H1 (cell line): ENCODE measurements at regions not wholly inside any gene's neighbourhood (a gene's known extent, or its start where the extent isn't known, plus 50 kb on each side); places are given as distances from the start of the nearest gene placed in this dataset.

ENCODE experiments used
- CTCF ChIA-PET: fragments of 300-600 bp; sonication (Branson Sonifier 250); formaldehyde crosslinking; loops from one replicate; lab custom pipeline; 2021; ENCODE audit not compliant: partially characterized antibody; lab: Charles Lee
- POLR2A ChIA-PET: fragments of 300-600 bp; sonication (Branson Sonifier 250); formaldehyde crosslinking; loops from one replicate; lab custom pipeline; 2021; ENCODE audit warnings: inconsistent platforms; ENCODE audit not compliant: partially characterized antibody; lab: Charles Lee
- DNase-seq, 2 experiments: peaks; one replicate each; pipeline versions ENCODE4 v3.0.0 to v3.0.0-alpha.2; 2010 to 2022; ENCODE audit warnings: low spot score in 2 of 2, low read depth in 1 of 2, mixed read lengths in 1 of 2
- FAIRE-seq: peaks from 2 replicates; lab custom pipeline; 2011; peaks lifted over from hg19 to GRCh38; lab: Jason Lieb, UNC
- H2AFZ ChIP-seq: 2 replicates; pipeline ENCODE4 v1.8.1; 2012; ENCODE audit warnings: low read length, inconsistent platforms
- H2AK5ac ChIP-seq: 2 replicates; pipeline ENCODE4 v1.6.1; 2013; ENCODE audit warnings: low read depth, low read length
- H2BK120ac ChIP-seq: replicated peaks from 2 replicates; pipeline ENCODE3; 2013; ENCODE audit warnings: low read depth, low read length, inconsistent platforms
- H2BK12ac ChIP-seq: 2 replicates; pipeline ENCODE4 v1.6.1; 2013; ENCODE audit warnings: low read depth, low read length
- H2BK15ac ChIP-seq: 2 replicates; pipeline ENCODE4 v1.6.1; 2013; ENCODE audit warnings: low read length
- H2BK20ac ChIP-seq: 2 replicates; pipeline ENCODE4 v1.6.1; 2013; ENCODE audit warnings: low read length
- H2BK5ac ChIP-seq: 2 replicates; pipeline ENCODE4 v1.6.1; 2013; ENCODE audit warnings: low read depth, low read length
- H3K14ac ChIP-seq: 2 replicates; pipeline ENCODE4 v1.6.1; 2013; ENCODE audit warnings: inconsistent platforms; ENCODE audit not compliant: insufficient read length
- H3K18ac ChIP-seq: 2 replicates; pipeline ENCODE4 v1.6.1; 2013; ENCODE audit warnings: low read length; ENCODE audit errors: extremely low read depth
- H3K23ac ChIP-seq: 2 replicates; pipeline ENCODE4 v1.6.1; 2013; ENCODE audit warnings: inconsistent platforms; ENCODE audit not compliant: insufficient read length
- H3K23me2 ChIP-seq: 2 replicates; pipeline ENCODE4 v1.6.1; 2013; ENCODE audit warnings: low read depth, low read length
- H3K27ac ChIP-seq: 2 replicates; pipeline ENCODE4 v1.6.1; 2011; ENCODE audit warnings: low read depth, low read length, inconsistent platforms
- H3K27me3 ChIP-seq, 4 experiments: replicated peaks in 1 of 4; 1 replicate in 1 of 4; 2 replicates in 3 of 4; pipeline versions ENCODE4 v1.6.1 to v1.8.1; 2011 to 2013; ENCODE audit warnings: low read length in 3 of 4, mild to moderate bottlenecking in 3 of 4, inconsistent platforms in 2 of 4, mixed read lengths in 2 of 4, moderate library complexity in 1 of 4; ENCODE audit not compliant: control insufficient read depth in 3 of 4, insufficient read depth in 3 of 4; ENCODE audit errors: extremely low read depth in 1 of 4
- H3K36me3 ChIP-seq, 4 experiments: 2 replicates each; pipeline versions ENCODE4 v1.6.1 to v1.8.1; 2011 to 2013; ENCODE audit warnings: mild to moderate bottlenecking in 4 of 4, low read length in 3 of 4, moderate library complexity in 2 of 4, control low read depth in 1 of 4, inconsistent platforms in 1 of 4; ENCODE audit not compliant: insufficient read depth in 4 of 4, control insufficient read depth in 2 of 4
- H3K4ac ChIP-seq: replicated peaks from 2 replicates; pipeline ENCODE3; 2013; ENCODE audit warnings: low read length, low read depth, mixed read lengths, inconsistent platforms; ENCODE audit not compliant: insufficient read length
- H3K4me1 ChIP-seq, 4 experiments: replicated peaks in 1 of 4; 1 replicate in 1 of 4; 2 replicates in 3 of 4; pipeline versions ENCODE4 v1.6.1 to v1.8.1; 2011 to 2013; ENCODE audit warnings: low read length in 3 of 4, inconsistent platforms in 2 of 4, mixed read lengths in 1 of 4; ENCODE audit not compliant: insufficient read depth in 4 of 4, control insufficient read depth in 3 of 4
- H3K4me2 ChIP-seq, 2 experiments: 2 replicates each; pipeline versions ENCODE4 v1.6.1 to v1.8.1; 2011 to 2013; ENCODE audit warnings: low read depth in 2 of 2, low read length in 2 of 2, control low read depth in 1 of 2, inconsistent platforms in 1 of 2, mild to moderate bottlenecking in 1 of 2; ENCODE audit not compliant: insufficient read depth in 1 of 2
- H3K4me3 ChIP-seq, 4 experiments: fragments of 200-600, 300-600 bp in 1 of 4; sonication (generic), shearing (Covaris generic), sonication (Bioruptor Twin) in 1 of 4; 2 replicates each; pipeline versions ENCODE4 v1.5.1 to v1.8.1; 2011 to 2016; ENCODE audit warnings: low read length in 4 of 4, low read depth in 3 of 4, control low read depth in 2 of 4, inconsistent platforms in 2 of 4, mild to moderate bottlenecking in 2 of 4, mixed read lengths in 1 of 4, moderate library complexity in 1 of 4; ENCODE audit not compliant: insufficient read depth in 2 of 4; ENCODE audit errors: extremely low read depth in 1 of 4
- H3K56ac ChIP-seq: replicated peaks from 2 replicates; pipeline ENCODE3; 2013; ENCODE audit warnings: low read depth, mild to moderate bottlenecking, mixed read lengths, low read length, inconsistent platforms; ENCODE audit not compliant: insufficient read length
- H3K79me1 ChIP-seq: 2 replicates; pipeline ENCODE4 v1.6.1; 2013; ENCODE audit warnings: low read depth, low read length, control low read depth
- H3K79me2 ChIP-seq, 2 experiments: 2 replicates each; pipeline versions ENCODE4 v1.6.1 to v1.8.1; 2012 to 2013; ENCODE audit warnings: low read length in 2 of 2, mild to moderate bottlenecking in 2 of 2, inconsistent platforms in 1 of 2; ENCODE audit not compliant: insufficient read depth in 2 of 2, control insufficient read depth in 1 of 2
- H3K9ac ChIP-seq, 4 experiments: replicated peaks in 1 of 4; 1 replicate in 1 of 4; 2 replicates in 3 of 4; pipeline versions ENCODE4 v1.6.1 to v1.8.1; 2011 to 2013; ENCODE audit warnings: low read depth in 3 of 4, low read length in 3 of 4, control low read depth in 2 of 4, mild to moderate bottlenecking in 2 of 4, moderate library complexity in 2 of 4, inconsistent platforms in 1 of 4; ENCODE audit errors: extremely low read depth in 1 of 4
- H3K9me3 ChIP-seq, 2 experiments: 2 replicates each; pipeline versions ENCODE4 v1.6.1 to v1.8.1; 2012 to 2013; ENCODE audit warnings: mild to moderate bottlenecking in 2 of 2, moderate library complexity in 2 of 2, control low read depth in 1 of 2, inconsistent platforms in 1 of 2, low read depth in 1 of 2, low read length in 1 of 2, mixed read lengths in 1 of 2; ENCODE audit not compliant: insufficient read depth in 2 of 2
- H4K20me1 ChIP-seq, 2 experiments: replicated peaks in 1 of 2; 2 replicates each; pipeline versions ENCODE3 to v1.8.1; 2011 to 2013; ENCODE audit warnings: inconsistent platforms in 2 of 2, low read length in 2 of 2, mild to moderate bottlenecking in 1 of 2; ENCODE audit not compliant: insufficient read depth in 2 of 2, control insufficient read depth in 1 of 2
- H4K5ac ChIP-seq: 2 replicates; pipeline ENCODE4 v1.6.1; 2013; ENCODE audit warnings: low read length, low read depth, mixed read lengths, inconsistent platforms; ENCODE audit not compliant: insufficient read length
- H4K8ac ChIP-seq: 2 replicates; pipeline ENCODE4 v1.8.0; 2013; ENCODE audit warnings: mild to moderate bottlenecking, moderate library complexity, low read length, inconsistent platforms; ENCODE audit not compliant: insufficient read depth; ENCODE audit errors: extremely low read depth
- H4K91ac ChIP-seq: replicated peaks from 2 replicates; pipeline ENCODE3; 2013; ENCODE audit warnings: low read length, mixed read lengths, inconsistent platforms; ENCODE audit not compliant: insufficient read length
- CTCF ChIP-seq, 3 experiments: IDR thresholded peaks; 1 replicate in 2 of 3; 2 replicates in 1 of 3; pipeline versions ENCODE4 v1.5.1 to v1.6.1; 2011; ENCODE audit warnings: low read length in 3 of 3, mild to moderate bottlenecking in 3 of 3, inconsistent platforms in 2 of 3, low read depth in 1 of 3, moderate library complexity in 1 of 3; ENCODE audit not compliant: insufficient read depth in 1 of 3; ENCODE audit errors: control extremely low read depth in 1 of 3
- FOSL1 ChIP-seq: IDR thresholded peaks from 2 replicates; pipeline ENCODE4 v1.6.1; 2011; ENCODE audit warnings: mild to moderate bottlenecking, low read depth, low read length, moderate library complexity; ENCODE audit not compliant: insufficient read depth
- HDAC2 ChIP-seq, 2 experiments: fragments of 300-600 bp in 1 of 2; sonication (generic) in 1 of 2; IDR thresholded peaks; 2 replicates each; pipeline ENCODE4 v1.6.1; 2011 to 2012; ENCODE audit warnings: low read depth in 2 of 2, low read length in 2 of 2, mild to moderate bottlenecking in 2 of 2, moderate library complexity in 2 of 2, borderline replicate concordance in 1 of 2, inconsistent platforms in 1 of 2
- RBBP5 ChIP-seq: IDR thresholded peaks from 2 replicates; pipeline ENCODE4 v1.7.1; 2012; ENCODE audit warnings: low read depth, mild to moderate bottlenecking, inconsistent platforms, low read length, moderate library complexity, borderline replicate concordance
- SIX5 ChIP-seq: IDR thresholded peaks from 2 replicates; pipeline ENCODE4 v1.6.1; 2011; ENCODE audit warnings: mild to moderate bottlenecking, low read depth, low read length
- SP4 ChIP-seq: IDR thresholded peaks from 2 replicates; pipeline ENCODE4 v1.6.1; 2012; ENCODE audit warnings: low read length, inconsistent platforms
- SUZ12 ChIP-seq: fragments of 200-600 bp; sonication (generic); IDR thresholded peaks from 2 replicates; pipeline ENCODE4 v1.6.1; 2012; ENCODE audit warnings: mild to moderate bottlenecking, inconsistent platforms, low read length, moderate library complexity, mixed read lengths
- TAF7 ChIP-seq: optimal IDR thresholded peaks from 2 replicates; pipeline ENCODE3; 2011; ENCODE audit warnings: low read depth, mild to moderate bottlenecking, inconsistent platforms, low read length, moderate library complexity, borderline replicate concordance
- ZNF274 ChIP-seq: IDR thresholded peaks from 2 replicates; pipeline ENCODE4 v1.7.0; 2012; ENCODE audit warnings: low read length, borderline replicate concordance; ENCODE audit errors: extremely low read depth
- WGBS, 2 experiments: shearing (Covaris generic) in 1 of 2; methylation state at CpG; one replicate each; pipeline versions ENCODE4 v1.1.6 to v1.1.7; 2013 to 2015; ENCODE audit warnings: low lambda C conversion rate in 2 of 2, mixed read lengths in 2 of 2, inconsistent platforms in 1 of 2, low coverage in 1 of 2, missing lambda C conversion rate in 1 of 2; ENCODE audit not compliant: insufficient replicate concordance in 2 of 2, insufficient coverage in 1 of 2, insufficient read length in 1 of 2; ENCODE audit errors: extremely low coverage in 1 of 2, missing lambda C conversion rate in 1 of 2; 5-methylcytosine and 5-hydroxymethylcytosine counted together
- TF ChIP-seq, protein P1 (sequence below): IDR thresholded peaks from 2 replicates; pipeline ENCODE4 v1.6.1; 2011; ENCODE audit warnings: low read length, improper control_type of control experiment

DNA sequence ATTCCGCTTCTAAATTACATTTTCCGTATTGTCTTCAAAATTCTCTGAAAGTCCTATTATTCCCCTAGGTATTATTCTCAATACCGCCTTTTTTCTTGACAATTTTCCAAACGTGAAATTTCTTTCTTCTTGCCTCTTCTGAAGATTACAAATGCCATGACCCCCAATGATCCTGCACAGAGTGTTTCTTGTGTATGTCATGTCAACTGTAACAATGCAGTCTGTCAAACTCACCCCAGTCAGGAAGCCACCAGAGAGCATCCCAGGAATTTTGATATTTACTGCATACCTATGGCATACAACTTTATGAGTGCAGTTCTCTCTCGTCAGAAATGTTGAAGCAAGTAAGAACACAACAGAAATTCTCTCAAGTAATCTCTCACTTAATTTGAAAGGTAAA is 847.3 kb upstream of the CDH8 start:
- H4K5ac ChIP-seq: no peak overlapping the region
- FAIRE-seq (no peak), DNase-seq (no peak)
- H2BK12ac ChIP-seq: no peak overlapping the region
- no peak overlapping the region for H2BK20ac ChIP-seq
- no peak overlapping the region for H3K23ac ChIP-seq
- H3K4ac ChIP-seq: no peak overlapping the region
- 89% methylated on average over 5 of the region's 5 CpGs; no CpG with 5 or more reads in 1 of the 2 experiments for whole genome bisulfite sequencing, 2 experiments
- no peak overlapping the region for H3K4me2 ChIP-seq
- H2BK15ac ChIP-seq: no peak overlapping the region
- no peaks in the 10 kb centered on the region for H3K79me2 ChIP-seq
- H3K56ac ChIP-seq: no peak overlapping the region
- no peak overlapping the region for H3K14ac ChIP-seq
- H4K20me1 ChIP-seq: no peaks in the 10 kb centered on the region
- H3K4me1 ChIP-seq: no peaks in the 10 kb centered on the region
- H3K4me3 ChIP-seq: no peak overlapping the region
- H3K27ac ChIP-seq: no peak overlapping the region
- no peaks in the 10 kb centered on the region for H3K79me1 ChIP-seq
- no peaks in the 10 kb centered on the region for H3K23me2 ChIP-seq
- no peaks in the 10 kb centered on the region for H3K9me3 ChIP-seq
- no peak overlapping the region for H4K8ac ChIP-seq
- H2AFZ ChIP-seq: no peak overlapping the region
- no peak overlapping the region for H4K91ac ChIP-seq
- H3K27me3 ChIP-seq: peaks cover 0 to 1% (median 0%) of the 10 kb centered on the region in 4 experiments; a peak in 1 of 7 replicates
- ChIA-PET POLR2A (no interaction called here), CTCF (no interaction called here)
- no peak overlapping the region for H3K9ac ChIP-seq
- no peak overlapping the region for H2BK120ac ChIP-seq
- H3K18ac ChIP-seq: no peak overlapping the region
- H2AK5ac ChIP-seq: no peak overlapping the region
- no peak overlapping the region for H2BK5ac ChIP-seq
- H3K36me3 ChIP-seq: no peaks in the 10 kb centered on the region
- TF ChIP-seq SUZ12 (no peak), TAF7 (no peak), ZNF274 (no peak), SP4 (no peak), HDAC2 (IDR thresholded peaks at IDR 0.05; ENCODE audit: borderline replicate concordance in 1 of 2, low read depth in 2 of 2, low read length in 2 of 2) (no peak), SIX5 (no peak), CTCF (IDR thresholded peaks at IDR 0.05; ENCODE audit: control extremely low read depth in 1 of 3, insufficient read depth in 1 of 3, low read depth in 1 of 3, low read length in 3 of 3) (no peak), FOSL1 (no peak), RBBP5 (no peak)
- TF ChIP-seq, protein P1, sequence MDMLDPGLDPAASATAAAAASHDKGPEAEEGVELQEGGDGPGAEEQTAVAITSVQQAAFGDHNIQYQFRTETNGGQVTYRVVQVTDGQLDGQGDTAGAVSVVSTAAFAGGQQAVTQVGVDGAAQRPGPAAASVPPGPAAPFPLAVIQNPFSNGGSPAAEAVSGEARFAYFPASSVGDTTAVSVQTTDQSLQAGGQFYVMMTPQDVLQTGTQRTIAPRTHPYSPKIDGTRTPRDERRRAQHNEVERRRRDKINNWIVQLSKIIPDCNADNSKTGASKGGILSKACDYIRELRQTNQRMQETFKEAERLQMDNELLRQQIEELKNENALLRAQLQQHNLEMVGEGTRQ: no peak
